ENCODE measurements at regions not wholly inside any gene's neighbourhood (a gene's known extent, or its start where the extent isn't known, plus 50 kb on each side); places are given as distances from the start of the nearest gene placed in this dataset.

DNA sequence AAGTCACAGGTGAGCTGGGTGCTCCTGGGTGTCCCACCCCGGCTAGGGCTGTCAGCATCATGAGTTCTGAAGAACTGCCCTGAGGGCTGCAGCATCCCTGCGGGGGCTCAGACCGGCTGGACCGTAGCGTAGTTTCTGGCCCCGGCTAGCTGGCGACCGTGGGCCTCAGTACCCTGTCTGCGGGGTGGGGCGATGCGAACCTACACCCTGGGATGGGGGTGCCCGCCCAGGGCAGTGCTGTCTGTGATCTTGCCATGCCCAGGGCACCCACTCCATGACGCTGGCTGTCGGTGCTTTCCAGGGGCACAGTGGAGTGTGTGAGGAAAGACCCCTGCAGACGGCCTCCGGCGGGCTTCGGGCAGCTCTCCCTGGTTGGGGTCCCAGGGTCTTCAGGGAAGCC lies 66.5 kb upstream of the IRX4 start:
- TF ChIP-seq, protein P1, sequence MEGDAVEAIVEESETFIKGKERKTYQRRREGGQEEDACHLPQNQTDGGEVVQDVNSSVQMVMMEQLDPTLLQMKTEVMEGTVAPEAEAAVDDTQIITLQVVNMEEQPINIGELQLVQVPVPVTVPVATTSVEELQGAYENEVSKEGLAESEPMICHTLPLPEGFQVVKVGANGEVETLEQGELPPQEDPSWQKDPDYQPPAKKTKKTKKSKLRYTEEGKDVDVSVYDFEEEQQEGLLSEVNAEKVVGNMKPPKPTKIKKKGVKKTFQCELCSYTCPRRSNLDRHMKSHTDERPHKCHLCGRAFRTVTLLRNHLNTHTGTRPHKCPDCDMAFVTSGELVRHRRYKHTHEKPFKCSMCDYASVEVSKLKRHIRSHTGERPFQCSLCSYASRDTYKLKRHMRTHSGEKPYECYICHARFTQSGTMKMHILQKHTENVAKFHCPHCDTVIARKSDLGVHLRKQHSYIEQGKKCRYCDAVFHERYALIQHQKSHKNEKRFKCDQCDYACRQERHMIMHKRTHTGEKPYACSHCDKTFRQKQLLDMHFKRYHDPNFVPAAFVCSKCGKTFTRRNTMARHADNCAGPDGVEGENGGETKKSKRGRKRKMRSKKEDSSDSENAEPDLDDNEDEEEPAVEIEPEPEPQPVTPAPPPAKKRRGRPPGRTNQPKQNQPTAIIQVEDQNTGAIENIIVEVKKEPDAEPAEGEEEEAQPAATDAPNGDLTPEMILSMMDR (IDR thresholded peaks at IDR 0.05): no peak
- TF ChIP-seq POLR2A (IDR thresholded peaks at IDR 0.05): no peak

Data from body of pancreas (tissue), 4 donors.